ENCODE measurements at regions not wholly inside any gene's neighbourhood (a gene's known extent, or its start where the extent isn't known, plus 50 kb on each side); places are given as distances from the start of the nearest gene placed in this dataset.

- Mint-ChIP-seq H3K4me1 (no peaks in the 10 kb centered on the region), H3K27ac (no peak overlapping the region), H3K9me3 (peaks cover 4 to 7% (median 7%) of the 10 kb centered on the region in 3 donors), H3K4me3 (no peak overlapping the region), H3K36me3 (no peaks in the 10 kb centered on the region), H3K27me3 (no peaks in the 10 kb centered on the region)
These were observed 168.4 kb upstream of the TENM3 start for GRCh38 chr4:182074810-182075209.

GRCh38 chr4:182082910-182083309 is 160.3 kb upstream of the TENM3 start:
- Mint-ChIP-seq H3K27ac (no peak overlapping the region), H3K4me3 (no peak overlapping the region), H3K4me1 (no peaks in the 10 kb centered on the region), H3K27me3 (no peaks in the 10 kb centered on the region), H3K9me3 (peaks cover 0 to 4% (median 2%) of the 10 kb centered on the region in 3 donors), H3K36me3 (no peaks in the 10 kb centered on the region)

GRCh38 chr4:182083671-182084410 is 159.4 kb upstream of the TENM3 start:
- Mint-ChIP-seq H3K9me3 (peaks cover 0 to 4% (median 2%) of the 10 kb centered on the region in 3 donors), H3K27ac (no peak overlapping the region), H3K4me1 (no peaks in the 10 kb centered on the region), H3K27me3 (no peaks in the 10 kb centered on the region), H3K4me3 (no peak overlapping the region), H3K36me3 (no peaks in the 10 kb centered on the region)

GRCh38 chr4:182085051-182085480 is 158.1 kb upstream of the TENM3 start:
- Mint-ChIP-seq H3K4me1 (no peaks in the 10 kb centered on the region), H3K27ac (peak overlapping the region in 1 of 3 donors; percentile 26), H3K27me3 (no peaks in the 10 kb centered on the region), H3K36me3 (no peaks in the 10 kb centered on the region), H3K4me3 (no peak overlapping the region), H3K9me3 (peaks cover 0 to 4% (median 2%) of the 10 kb centered on the region in 3 donors)

GRCh38 chr4:182089326-182089725 is 153.9 kb upstream of the TENM3 start:
- H3K27ac Mint-ChIP-seq, result no peak overlapping the region
- H3K4me1 Mint-ChIP-seq, result no peaks in the 10 kb centered on the region
- no peak overlapping the region for H3K4me3 Mint-ChIP-seq
- H3K36me3 Mint-ChIP-seq, result no peaks in the 10 kb centered on the region
- H3K27me3 Mint-ChIP-seq, result no peaks in the 10 kb centered on the region
- H3K9me3 Mint-ChIP-seq, result peaks cover 0 to 8% (median 5%) of the 10 kb centered on the region in 3 donors

GRCh38 chr4:182090186-182090585 is 153.0 kb upstream of the TENM3 start:
- Mint-ChIP-seq H3K4me1 (no peaks in the 10 kb centered on the region), H3K27ac (no peak overlapping the region), H3K9me3 (peaks cover 2 to 8% (median 5%) of the 10 kb centered on the region in 3 donors), H3K27me3 (no peaks in the 10 kb centered on the region), H3K36me3 (no peaks in the 10 kb centered on the region), H3K4me3 (no peak overlapping the region)

GRCh38 chr4:182091128-182091527 is 152.1 kb upstream of the TENM3 start:
- H3K4me1 Mint-ChIP-seq, result no peaks in the 10 kb centered on the region
- H3K27ac Mint-ChIP-seq, result no peak overlapping the region
- no peaks in the 10 kb centered on the region for H3K36me3 Mint-ChIP-seq
- peak overlapping the region in 1 of 4 donors; percentile 43 for H3K4me3 Mint-ChIP-seq
- H3K9me3 Mint-ChIP-seq, result peaks cover 2 to 8% (median 7%) of the 10 kb centered on the region in 3 donors
- H3K27me3 Mint-ChIP-seq, result no peaks in the 10 kb centered on the region

- no peaks in the 10 kb centered on the region for H3K27me3 Mint-ChIP-seq
- no peaks in the 10 kb centered on the region for H3K4me1 Mint-ChIP-seq
- H3K9me3 Mint-ChIP-seq, result peaks cover 2 to 8% (median 7%) of the 10 kb centered on the region in 3 donors
- H3K4me3 Mint-ChIP-seq, result no peak overlapping the region
- H3K27ac Mint-ChIP-seq, result no peak overlapping the region
- H3K36me3 Mint-ChIP-seq, result no peaks in the 10 kb centered on the region
These were observed 149.8 kb upstream of the TENM3 start for GRCh38 chr4:182093431-182093831.

- no peaks in the 10 kb centered on the region for H3K36me3 Mint-ChIP-seq
- H3K4me3 Mint-ChIP-seq, result no peak overlapping the region
- peak overlapping the region in 1 of 3 donors; percentile 59 for H3K27ac Mint-ChIP-seq
- peaks cover 2 to 10% (median 7%) of the 10 kb centered on the region in 3 donors for H3K9me3 Mint-ChIP-seq
- H3K4me1 Mint-ChIP-seq, result no peaks in the 10 kb centered on the region
- H3K27me3 Mint-ChIP-seq, result no peaks in the 10 kb centered on the region
These were observed 149.3 kb upstream of the TENM3 start for GRCh38 chr4:182093935-182094334.

GRCh38 chr4:182101618-182102017 is 141.6 kb upstream of the TENM3 start:
- no peaks in the 10 kb centered on the region for H3K27me3 Mint-ChIP-seq
- no peak overlapping the region for H3K4me3 Mint-ChIP-seq
- peaks cover 0 to 8% (median 3%) of the 10 kb centered on the region in 3 donors for H3K9me3 Mint-ChIP-seq
- H3K4me1 Mint-ChIP-seq, result no peaks in the 10 kb centered on the region
- H3K27ac Mint-ChIP-seq, result no peak overlapping the region
- no peaks in the 10 kb centered on the region for H3K36me3 Mint-ChIP-seq

GRCh38 chr4:182102576-182102975 is 140.6 kb upstream of the TENM3 start:
- Mint-ChIP-seq H3K9me3 (peaks cover 0 to 6% (median 0%) of the 10 kb centered on the region in 3 donors), H3K27me3 (no peaks in the 10 kb centered on the region), H3K27ac (no peak overlapping the region), H3K36me3 (no peaks in the 10 kb centered on the region), H3K4me3 (no peak overlapping the region), H3K4me1 (no peaks in the 10 kb centered on the region)

GRCh38 chr4:182103614-182104319 is 139.4 kb upstream of the TENM3 start:
- Mint-ChIP-seq H3K36me3 (no peaks in the 10 kb centered on the region), H3K27me3 (no peaks in the 10 kb centered on the region), H3K27ac (no peak overlapping the region), H3K9me3 (peaks cover 0 to 4% (median 0%) of the 10 kb centered on the region in 3 donors), H3K4me3 (no peak overlapping the region), H3K4me1 (no peaks in the 10 kb centered on the region)

- H3K36me3 Mint-ChIP-seq, result no peaks in the 10 kb centered on the region
- peaks cover 0 to 4% (median 0%) of the 10 kb centered on the region in 3 donors for H3K9me3 Mint-ChIP-seq
- H3K4me1 Mint-ChIP-seq, result no peaks in the 10 kb centered on the region
- no peaks in the 10 kb centered on the region for H3K27me3 Mint-ChIP-seq
- H3K27ac Mint-ChIP-seq, result no peak overlapping the region
- no peak overlapping the region for H3K4me3 Mint-ChIP-seq
These were observed 137.8 kb upstream of the TENM3 start for GRCh38 chr4:182105416-182105815.

- Mint-ChIP-seq H3K36me3 (no peaks in the 10 kb centered on the region), H3K4me1 (no peaks in the 10 kb centered on the region), H3K27ac (no peak overlapping the region), H3K9me3 (peaks cover 0 to 2% (median 0%) of the 10 kb centered on the region in 3 donors), H3K27me3 (no peaks in the 10 kb centered on the region), H3K4me3 (peak overlapping the region in 1 of 4 donors; percentile 13)
These were observed 135.3 kb upstream of the TENM3 start for GRCh38 chr4:182107931-182108330.

GRCh38 chr4:182111586-182111985 is 131.6 kb upstream of the TENM3 start:
- Mint-ChIP-seq H3K27me3 (no peaks in the 10 kb centered on the region), H3K36me3 (no peaks in the 10 kb centered on the region), H3K4me3 (no peak overlapping the region), H3K9me3 (peaks cover 0 to 1% (median 0%) of the 10 kb centered on the region in 3 donors), H3K27ac (no peak overlapping the region), H3K4me1 (no peaks in the 10 kb centered on the region)

Measured in IgD-negative memory B cell (primary cell).